NCI-H1092 treated with DMSO at 0.1 percent for 48 hours (cell line): ENCODE measurements at regions not wholly inside any gene's neighbourhood (a gene's known extent, or its start where the extent isn't known, plus 50 kb on each side); places are given as distances from the start of the nearest gene placed in this dataset.

ENCODE experiments used
- DNase-seq: peaks from one replicate; lab custom pipeline; 2025; lab: John Stamatoyannopoulos, UW

DNA sequence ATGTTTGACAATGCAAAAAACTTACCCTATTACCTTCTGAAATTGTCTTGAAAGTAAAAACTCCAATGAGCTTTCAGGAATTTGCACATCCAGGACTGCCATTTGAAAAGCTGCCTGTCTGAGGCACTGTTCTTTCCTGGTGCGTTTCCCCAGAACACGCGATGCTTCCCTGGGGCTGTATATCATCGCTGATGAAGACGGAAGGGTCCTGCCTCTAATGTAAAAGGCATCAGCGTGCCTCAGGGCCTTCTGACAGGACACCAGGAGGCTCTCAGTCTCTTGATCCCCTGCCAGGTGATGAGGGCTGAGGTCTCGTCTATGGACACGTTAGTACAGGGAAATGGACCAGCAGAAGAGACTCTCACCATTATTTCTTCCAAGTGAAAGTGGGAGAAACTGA lies 296.8 kb downstream of the EFNB2 start:
- DNase-seq = no peak

DNA sequence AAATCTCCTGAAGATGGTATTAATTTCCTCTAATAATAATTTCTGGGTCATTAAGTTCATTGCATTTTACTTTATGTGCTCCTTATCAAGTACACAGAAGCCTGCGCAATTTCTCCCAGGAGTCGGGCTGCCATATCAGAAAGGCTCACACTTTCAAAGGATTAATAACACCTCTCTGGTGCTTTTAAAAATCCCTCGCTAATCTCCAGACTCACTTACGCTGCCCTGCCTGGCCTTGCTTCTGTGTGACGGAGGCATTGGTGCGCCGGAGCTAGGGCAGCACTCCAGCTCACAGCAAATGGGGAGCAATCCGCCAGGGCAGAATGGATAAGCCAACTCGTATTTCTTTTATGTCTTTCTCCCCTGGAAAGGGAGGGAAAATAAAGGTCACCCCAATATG lies 300.8 kb downstream of the EFNB2 start:
- DNase-seq = no peak

- no peak for DNase-seq
Observed at GRCh38 chr13:106233134-106233735, 302.2 kb downstream of the EFNB2 start.

GRCh38 chr13:106232681-106233080 lies 302.8 kb downstream of the EFNB2 start:
- DNase-seq = peak; percentile 91

GRCh38 chr13:106230450-106230849 lies 305.0 kb downstream of the EFNB2 start:
- DNase-seq = no peak

DNA sequence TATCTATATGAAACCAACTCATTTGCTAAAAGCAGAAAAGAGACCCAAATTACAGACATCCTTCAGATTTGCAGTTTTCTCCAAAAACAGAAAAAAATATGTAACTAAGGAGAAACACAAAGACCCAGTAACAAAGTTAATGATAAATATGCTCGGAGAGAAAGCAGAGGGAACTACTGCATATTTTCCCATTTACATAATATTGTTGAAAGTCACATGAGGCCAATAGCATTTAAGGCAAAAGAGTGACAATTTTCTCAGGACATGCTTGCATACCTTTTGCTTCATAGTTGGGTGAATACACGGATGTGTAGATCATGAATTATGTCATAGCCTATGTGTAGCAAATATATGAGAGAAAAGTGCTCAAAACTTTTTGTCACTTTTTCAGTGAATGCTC lies 310.3 kb downstream of the EFNB2 start:
- no peak for DNase-seq

- DNase-seq = no peak
Observed at GRCh38 chr13:106220211-106220610, 315.3 kb downstream of the EFNB2 start.

DNA sequence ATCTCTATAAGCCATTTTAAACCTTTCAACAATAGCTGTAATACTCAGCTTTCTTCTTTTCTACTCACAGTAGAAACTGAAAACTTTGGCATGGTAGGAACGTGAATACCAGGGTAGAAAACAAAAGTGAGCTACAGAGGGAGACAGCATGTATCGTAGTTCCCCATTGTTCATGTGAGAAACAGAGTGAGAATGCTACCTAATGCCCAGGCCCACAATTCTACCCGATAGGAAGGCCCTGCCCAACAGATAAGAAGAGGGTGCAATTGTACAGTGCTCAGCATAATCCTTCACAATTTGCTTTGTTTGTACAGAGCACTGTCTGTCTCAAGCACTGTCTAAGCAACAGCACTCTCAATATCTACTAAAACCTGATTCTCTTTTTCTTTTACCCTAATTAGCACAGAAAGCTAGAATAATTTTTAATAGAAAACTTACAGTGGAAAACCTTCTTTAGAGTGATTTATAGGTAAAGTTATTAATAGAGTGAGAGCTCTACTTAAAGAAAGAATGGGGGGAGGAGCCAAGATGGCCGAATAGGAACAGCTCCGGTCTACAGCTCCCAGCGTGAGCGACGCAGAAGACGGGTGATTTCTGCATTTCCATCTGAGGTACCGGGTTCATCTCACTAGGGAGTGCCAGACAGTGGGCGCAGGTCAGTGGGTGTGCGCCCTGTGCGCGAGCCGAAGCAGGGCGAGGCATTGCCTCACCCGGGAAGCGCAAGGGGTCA lies 322.3 kb downstream of the EFNB2 start:
- DNase-seq = no peak

- no peak for DNase-seq
Observed at GRCh38 chr13:106212386-106213010, 323.0 kb downstream of the EFNB2 start.

GRCh38 chr13:106210324-106210723 lies 325.1 kb downstream of the EFNB2 start:
- no peak for DNase-seq

GRCh38 chr13:106205871-106206270 lies 329.6 kb downstream of the EFNB2 start:
- no peak for DNase-seq

GRCh38 chr13:106197496-106197895 lies 338.0 kb downstream of the EFNB2 start:
- no peak for DNase-seq

GRCh38 chr13:106187501-106188095 lies 347.9 kb downstream of the EFNB2 start:
- no peak for DNase-seq

GRCh38 chr13:106187101-106187500 lies 348.4 kb downstream of the EFNB2 start:
- no peak for DNase-seq

GRCh38 chr13:106186366-106187030 lies 349.0 kb downstream of the EFNB2 start:
- DNase-seq = no peak

GRCh38 chr13:106184790-106185189 lies 350.7 kb downstream of the EFNB2 start:
- DNase-seq = no peak

GRCh38 chr13:106183410-106184065 lies 351.9 kb downstream of the EFNB2 start:
- DNase-seq = no peak

- DNase-seq = no peak
Observed at GRCh38 chr13:106182404-106182803, 353.1 kb downstream of the EFNB2 start.

DNA sequence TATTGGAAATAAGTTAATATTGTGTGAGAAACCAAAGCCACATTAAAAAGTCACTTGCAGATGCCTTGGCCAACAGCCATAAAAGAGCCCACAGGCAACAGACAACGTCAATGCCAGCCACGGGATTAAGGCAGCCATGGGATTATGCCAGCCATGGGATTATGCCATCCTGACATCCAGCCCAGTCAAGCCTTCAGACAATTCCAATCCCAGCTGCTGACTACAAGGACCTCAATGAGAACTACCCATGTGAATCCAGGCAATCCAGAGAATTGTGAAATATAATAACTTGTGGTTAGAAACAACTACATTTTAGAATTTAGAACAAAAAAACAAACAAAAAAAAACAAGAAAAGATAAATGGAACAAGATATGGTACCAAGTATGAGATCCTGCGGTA lies 356.6 kb downstream of the EFNB2 start:
- no peak for DNase-seq

DNA sequence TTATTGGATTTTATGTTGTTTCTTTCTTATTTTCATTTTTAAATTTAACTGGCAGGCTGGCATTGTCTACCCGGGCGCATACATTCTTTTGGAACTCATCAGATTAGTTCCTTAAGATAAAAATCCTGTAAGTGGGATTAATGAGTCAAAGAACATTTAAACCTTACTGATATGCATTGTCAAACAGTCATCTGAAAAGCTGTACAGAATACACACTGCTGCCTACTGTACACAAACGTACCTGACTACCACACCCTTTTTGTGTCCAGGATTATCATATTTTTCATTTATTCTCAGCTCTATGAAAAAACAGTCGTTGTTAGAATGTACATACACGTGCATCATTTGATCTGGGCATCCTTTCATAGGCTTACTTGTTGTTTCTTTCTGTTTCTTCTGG lies 358.3 kb downstream of the EFNB2 start:
- no peak for DNase-seq

- no peak for DNase-seq
Observed at GRCh38 chr13:106176117-106176516, 359.3 kb downstream of the EFNB2 start.
